Glutamatergic neuron (in vitro differentiated cells): ENCODE measurements at regions not wholly inside any gene's neighbourhood (a gene's known extent, or its start where the extent isn't known, plus 50 kb on each side); places are given as distances from the start of the nearest gene placed in this dataset.

Experiments used
- DNase-seq: peaks from one replicate; pipeline ENCODE4 v3.0.0; 2022
- H3K27ac Mint-ChIP-seq: one replicate; pipeline ENCODE4 v1.8.0; 2020; ENCODE audit warnings: mild to moderate bottlenecking, mixed read lengths, inconsistent platforms; ENCODE audit not compliant: unreplicated experiment
- H3K27me3 Mint-ChIP-seq: one replicate; pipeline ENCODE4 v1.8.0; 2020; ENCODE audit warnings: mild to moderate bottlenecking, moderate library complexity, mixed read lengths, inconsistent platforms; ENCODE audit not compliant: unreplicated experiment
- H3K36me3 Mint-ChIP-seq: one replicate; pipeline ENCODE4 v1.8.0; 2020; ENCODE audit warnings: mild to moderate bottlenecking, mixed read lengths, inconsistent platforms; ENCODE audit not compliant: unreplicated experiment
- H3K4me1 Mint-ChIP-seq: one replicate; pipeline ENCODE4 v1.8.0; 2020; ENCODE audit warnings: mild to moderate bottlenecking, low read depth, mixed read lengths, inconsistent platforms; ENCODE audit not compliant: unreplicated experiment
- H3K4me3 Mint-ChIP-seq: one replicate; pipeline ENCODE4 v1.8.0; 2020; ENCODE audit warnings: mild to moderate bottlenecking, mixed read lengths, inconsistent platforms; ENCODE audit not compliant: unreplicated experiment
- H3K9me3 Mint-ChIP-seq: one replicate; pipeline ENCODE4 v1.8.0; 2020; ENCODE audit warnings: mild to moderate bottlenecking, moderate library complexity, mixed read lengths, inconsistent platforms; ENCODE audit not compliant: unreplicated experiment
- TF ChIP-seq, protein P1 (sequence below): fragments of 200-600 bp; sonication (generic); IDR thresholded peaks from one replicate; pipeline ENCODE4 v1.5.0; 2021; ENCODE audit not compliant: partially characterized antibody, unreplicated experiment

DNA sequence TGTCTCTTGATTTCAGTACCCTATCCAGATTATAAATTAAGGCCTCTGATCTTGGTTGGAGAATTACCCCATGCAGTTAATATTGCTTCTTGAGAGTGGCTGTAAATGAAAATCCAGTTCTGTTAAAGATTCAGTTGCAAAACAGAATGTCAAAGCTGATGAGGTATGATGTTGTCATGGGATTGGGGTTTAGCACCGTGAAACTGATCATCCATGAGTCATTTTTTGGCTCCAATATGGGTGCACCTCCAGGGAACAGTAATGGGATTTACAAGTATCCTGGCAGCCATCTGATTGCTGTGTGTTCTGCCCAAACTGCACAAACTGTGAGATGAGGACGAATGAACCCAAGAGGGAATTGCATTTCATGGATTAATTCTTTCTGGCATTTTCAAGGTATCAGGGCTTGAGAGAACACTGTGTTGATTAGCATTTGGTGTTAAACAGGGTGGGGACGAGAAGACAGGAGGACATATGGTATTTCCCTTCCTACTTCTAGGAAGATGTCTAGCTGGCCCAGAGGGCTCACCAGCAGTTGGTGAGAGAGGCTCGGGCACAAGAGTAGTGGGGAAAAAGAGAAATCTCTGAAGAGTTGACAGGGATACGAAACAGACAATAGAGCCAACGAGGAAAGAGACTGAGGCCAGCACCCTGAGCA is 214.7 kb downstream of the GAS1 start:
- H3K4me1 Mint-ChIP-seq, result peaks cover 15% of the 10 kb centered on the region
- H3K9me3 Mint-ChIP-seq, result peaks cover 2% of the 10 kb centered on the region
- peak overlapping the region; percentile 9 for H3K4me3 Mint-ChIP-seq
- TF ChIP-seq, protein P1, sequence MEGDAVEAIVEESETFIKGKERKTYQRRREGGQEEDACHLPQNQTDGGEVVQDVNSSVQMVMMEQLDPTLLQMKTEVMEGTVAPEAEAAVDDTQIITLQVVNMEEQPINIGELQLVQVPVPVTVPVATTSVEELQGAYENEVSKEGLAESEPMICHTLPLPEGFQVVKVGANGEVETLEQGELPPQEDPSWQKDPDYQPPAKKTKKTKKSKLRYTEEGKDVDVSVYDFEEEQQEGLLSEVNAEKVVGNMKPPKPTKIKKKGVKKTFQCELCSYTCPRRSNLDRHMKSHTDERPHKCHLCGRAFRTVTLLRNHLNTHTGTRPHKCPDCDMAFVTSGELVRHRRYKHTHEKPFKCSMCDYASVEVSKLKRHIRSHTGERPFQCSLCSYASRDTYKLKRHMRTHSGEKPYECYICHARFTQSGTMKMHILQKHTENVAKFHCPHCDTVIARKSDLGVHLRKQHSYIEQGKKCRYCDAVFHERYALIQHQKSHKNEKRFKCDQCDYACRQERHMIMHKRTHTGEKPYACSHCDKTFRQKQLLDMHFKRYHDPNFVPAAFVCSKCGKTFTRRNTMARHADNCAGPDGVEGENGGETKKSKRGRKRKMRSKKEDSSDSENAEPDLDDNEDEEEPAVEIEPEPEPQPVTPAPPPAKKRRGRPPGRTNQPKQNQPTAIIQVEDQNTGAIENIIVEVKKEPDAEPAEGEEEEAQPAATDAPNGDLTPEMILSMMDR, result no peak
- no peak for DNase-seq
- H3K27ac Mint-ChIP-seq, result peak overlapping the region; percentile 14
- H3K27me3 Mint-ChIP-seq, result peaks cover 1% of the 10 kb centered on the region
- H3K36me3 Mint-ChIP-seq, result peaks cover 4% of the 10 kb centered on the region

DNA sequence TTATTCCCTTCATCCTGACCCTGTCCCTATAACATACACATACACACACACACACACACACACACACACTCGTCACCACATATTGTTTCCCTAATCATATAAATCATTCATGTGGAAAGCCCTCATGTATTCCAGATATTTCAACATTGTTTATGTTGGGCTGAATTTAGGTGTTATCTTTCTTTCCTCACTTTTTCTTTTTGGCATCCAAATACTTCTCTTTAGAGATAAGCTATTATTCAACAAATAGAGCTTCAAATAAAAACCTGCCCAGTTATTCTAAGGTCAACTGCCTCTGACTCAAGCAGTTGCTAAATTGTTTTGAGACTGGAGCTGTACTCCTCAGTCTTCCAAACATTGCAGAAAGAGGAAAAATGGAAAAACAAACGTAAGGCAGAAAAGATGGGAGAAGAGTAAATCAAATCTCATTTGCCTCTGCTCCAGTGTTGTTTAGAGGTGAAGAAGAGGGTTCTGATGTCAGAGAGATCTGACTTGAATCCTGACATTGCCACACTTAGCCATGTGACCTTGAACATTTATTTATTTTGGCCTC is 215.7 kb downstream of the GAS1 start:
- H3K4me1 Mint-ChIP-seq, result peaks cover 15% of the 10 kb centered on the region
- peaks cover 1% of the 10 kb centered on the region for H3K27me3 Mint-ChIP-seq
- TF ChIP-seq, protein P1, result no peak
- no peak for DNase-seq
- H3K4me3 Mint-ChIP-seq, result no peak overlapping the region
- no peak overlapping the region for H3K27ac Mint-ChIP-seq
- H3K9me3 Mint-ChIP-seq, result peaks cover 2% of the 10 kb centered on the region
- peaks cover 6% of the 10 kb centered on the region for H3K36me3 Mint-ChIP-seq

DNA sequence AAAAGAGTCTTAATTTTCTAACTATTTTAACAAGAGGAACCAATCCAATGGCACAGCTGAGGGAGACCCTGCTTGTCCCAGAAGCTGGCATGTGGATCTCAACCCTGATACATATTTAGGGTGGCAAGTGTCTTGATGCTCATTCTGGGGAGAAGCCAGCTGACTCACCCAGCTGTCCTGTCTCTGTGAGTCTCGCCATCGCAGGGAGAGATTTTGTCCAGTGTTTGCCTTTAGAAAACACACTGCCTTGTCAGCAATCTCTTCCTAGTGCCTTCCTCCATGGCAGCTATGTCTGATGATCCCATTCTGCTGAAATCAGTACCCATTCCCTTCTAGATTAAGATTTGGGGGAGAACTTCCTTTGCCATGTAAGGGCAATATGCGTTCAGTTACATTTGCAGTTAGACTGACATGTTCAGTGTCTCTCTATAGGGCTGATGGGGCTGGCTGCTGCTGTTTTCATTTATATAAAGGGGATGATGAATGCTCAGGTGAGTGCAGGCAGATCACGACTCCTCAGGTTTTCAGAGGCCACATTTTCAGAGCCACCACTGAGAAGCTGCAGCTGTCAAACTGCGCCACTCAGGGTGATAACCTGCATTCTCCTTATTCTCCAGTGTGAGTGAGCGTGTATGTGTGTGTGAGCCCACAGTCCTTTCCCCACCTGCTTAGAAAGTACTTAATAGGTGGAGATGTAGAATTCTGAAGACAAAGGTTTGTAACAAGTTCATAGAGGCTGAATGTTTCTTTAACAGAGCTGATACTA is 217.0 kb downstream of the GAS1 start:
- Mint-ChIP-seq H3K27ac (no peak overlapping the region), H3K36me3 (peaks cover 6% of the 10 kb centered on the region), H3K4me1 (peaks cover 15% of the 10 kb centered on the region), H3K4me3 (no peak overlapping the region), H3K27me3 (peaks cover 1% of the 10 kb centered on the region), H3K9me3 (peaks cover 2% of the 10 kb centered on the region)
- DNase-seq, result no peak
- TF ChIP-seq, protein P1, result no peak

DNA sequence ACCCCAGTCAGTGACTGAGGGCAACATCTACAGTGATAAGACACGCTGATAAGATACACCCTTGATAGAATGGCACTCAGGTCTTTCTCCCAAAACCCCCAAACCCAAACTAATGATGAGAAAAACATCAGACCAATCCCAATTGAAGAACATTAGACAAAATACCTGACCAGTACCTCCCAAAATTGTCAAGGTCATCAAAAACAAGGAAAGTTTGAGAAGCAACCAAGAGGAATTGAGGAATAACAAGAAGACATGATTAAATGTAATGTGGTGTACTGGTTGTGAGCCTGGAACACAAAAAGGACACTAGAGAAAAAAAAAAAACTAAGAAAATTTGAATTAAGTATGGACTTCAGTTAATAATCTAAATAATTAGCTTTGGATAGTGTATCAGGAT is 222.8 kb downstream of the GAS1 start:
- Mint-ChIP-seq H3K27ac (no peak overlapping the region), H3K4me1 (peaks cover 6% of the 10 kb centered on the region), H3K36me3 (peaks cover 6% of the 10 kb centered on the region), H3K4me3 (no peak overlapping the region), H3K9me3 (no peaks in the 10 kb centered on the region), H3K27me3 (no peaks in the 10 kb centered on the region)
- TF ChIP-seq, protein P1, result no peak
- no peak for DNase-seq

DNA sequence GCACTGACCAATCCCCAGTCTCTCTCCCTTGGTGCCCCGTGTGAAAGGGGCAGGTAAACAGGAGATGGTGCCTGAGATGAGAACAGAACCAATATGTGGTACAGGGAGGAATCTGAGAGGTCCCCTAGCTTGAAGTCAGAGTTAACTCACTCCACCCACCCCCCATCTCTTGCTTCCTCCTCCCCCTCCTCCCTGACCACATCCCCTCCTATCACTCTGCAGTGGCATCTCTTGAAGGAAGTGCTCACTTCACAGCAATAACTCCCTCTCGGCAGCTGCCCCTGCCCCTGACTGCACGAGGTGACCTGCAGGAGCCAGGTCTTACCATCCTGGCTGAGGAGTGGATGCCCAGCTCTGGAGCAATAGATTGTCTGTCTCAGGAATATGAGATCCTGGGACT is 224.0 kb downstream of the GAS1 start:
- TF ChIP-seq, protein P1, result no peak
- H3K27ac Mint-ChIP-seq, result no peak overlapping the region
- H3K36me3 Mint-ChIP-seq, result peaks cover 6% of the 10 kb centered on the region

More for the DNA sequence above, 224.0 kb downstream of the GAS1 start:
- Mint-ChIP-seq H3K27me3 (no peaks in the 10 kb centered on the region), H3K9me3 (no peaks in the 10 kb centered on the region), H3K4me1 (peaks cover 6% of the 10 kb centered on the region), H3K4me3 (no peak overlapping the region)
- DNase-seq, result no peak
